GM12865 (cell line): ENCODE measurements at regions not wholly inside any gene's neighbourhood (a gene's known extent, or its start where the extent isn't known, plus 50 kb on each side); places are given as distances from the start of the nearest gene placed in this dataset.

Source experiments
- DNase-seq: peaks from one replicate; pipeline ENCODE4 v3.0.0; 2010; ENCODE audit warnings: low read depth
- H3K4me3 ChIP-seq: 2 replicates; pipeline ENCODE4 v1.5.1; 2011; ENCODE audit warnings: mild to moderate bottlenecking, low read depth, low read length, control low read depth
- TF ChIP-seq, protein P1 (sequence below): IDR thresholded peaks from 2 replicates; pipeline ENCODE4 v1.5.1; 2011; ENCODE audit warnings: low read length, control low read depth, low read depth, inconsistent platforms; ENCODE audit not compliant: insufficient read depth; ENCODE audit errors: missing control alignments

DNA sequence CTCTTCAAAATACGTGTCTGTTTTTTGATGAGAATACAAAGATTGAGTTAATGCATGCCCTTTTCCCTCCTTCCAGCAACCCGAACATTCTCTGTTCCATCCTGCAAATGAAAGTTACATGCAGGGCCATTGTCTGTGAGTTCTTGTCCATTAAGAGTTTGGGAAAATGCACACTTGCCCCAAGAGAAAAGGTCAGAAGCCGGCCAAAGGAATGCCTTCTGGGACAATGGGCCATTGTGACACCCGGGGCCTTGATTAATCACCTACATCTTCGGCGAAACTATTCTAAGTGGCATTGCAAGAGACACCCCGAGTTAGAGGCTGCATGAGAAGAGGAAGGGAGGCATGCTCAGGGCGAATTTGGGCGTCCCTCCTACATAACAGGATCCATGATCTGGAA is 73.7 kb upstream of the COPS8 start:
- TF ChIP-seq, protein P1, sequence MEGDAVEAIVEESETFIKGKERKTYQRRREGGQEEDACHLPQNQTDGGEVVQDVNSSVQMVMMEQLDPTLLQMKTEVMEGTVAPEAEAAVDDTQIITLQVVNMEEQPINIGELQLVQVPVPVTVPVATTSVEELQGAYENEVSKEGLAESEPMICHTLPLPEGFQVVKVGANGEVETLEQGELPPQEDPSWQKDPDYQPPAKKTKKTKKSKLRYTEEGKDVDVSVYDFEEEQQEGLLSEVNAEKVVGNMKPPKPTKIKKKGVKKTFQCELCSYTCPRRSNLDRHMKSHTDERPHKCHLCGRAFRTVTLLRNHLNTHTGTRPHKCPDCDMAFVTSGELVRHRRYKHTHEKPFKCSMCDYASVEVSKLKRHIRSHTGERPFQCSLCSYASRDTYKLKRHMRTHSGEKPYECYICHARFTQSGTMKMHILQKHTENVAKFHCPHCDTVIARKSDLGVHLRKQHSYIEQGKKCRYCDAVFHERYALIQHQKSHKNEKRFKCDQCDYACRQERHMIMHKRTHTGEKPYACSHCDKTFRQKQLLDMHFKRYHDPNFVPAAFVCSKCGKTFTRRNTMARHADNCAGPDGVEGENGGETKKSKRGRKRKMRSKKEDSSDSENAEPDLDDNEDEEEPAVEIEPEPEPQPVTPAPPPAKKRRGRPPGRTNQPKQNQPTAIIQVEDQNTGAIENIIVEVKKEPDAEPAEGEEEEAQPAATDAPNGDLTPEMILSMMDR = no peak
- DNase-seq = no peak
- H3K4me3 ChIP-seq = no peak overlapping the region

DNA sequence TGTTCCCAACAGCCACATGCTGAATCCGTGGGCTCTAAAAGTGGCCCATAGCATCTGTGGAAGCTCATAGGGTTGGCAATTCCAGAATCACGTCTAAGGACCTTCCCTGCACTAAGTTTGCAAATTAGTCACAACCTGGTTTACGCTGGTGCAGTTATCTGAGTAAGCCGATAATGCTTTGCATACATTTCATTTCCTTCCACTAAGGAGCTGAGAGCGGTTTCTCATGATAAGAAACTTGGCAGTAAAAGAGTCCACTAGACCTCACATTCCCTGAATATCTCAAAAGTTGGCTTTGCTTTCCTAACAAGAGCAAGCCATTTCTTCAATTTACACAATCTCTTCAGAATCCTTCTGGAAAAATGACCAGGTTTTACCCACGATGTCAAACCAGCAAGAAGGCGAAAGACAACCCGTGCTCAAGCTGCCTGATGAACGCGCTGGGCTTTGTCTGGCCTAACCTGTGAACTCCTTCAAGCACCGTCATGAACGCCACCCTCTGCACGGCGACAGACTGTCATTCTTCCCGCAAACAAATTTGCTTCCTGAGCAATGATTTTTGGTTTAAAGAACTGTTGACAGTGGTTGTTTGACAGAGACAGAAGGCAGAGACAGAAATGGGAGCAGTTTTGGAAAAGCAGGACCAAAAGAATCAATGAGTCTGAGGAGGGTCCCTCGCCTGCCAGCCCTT is 73.0 kb upstream of the COPS8 start:
- TF ChIP-seq, protein P1 = no peak
- no peak overlapping the region for H3K4me3 ChIP-seq
- DNase-seq = no peak

DNA sequence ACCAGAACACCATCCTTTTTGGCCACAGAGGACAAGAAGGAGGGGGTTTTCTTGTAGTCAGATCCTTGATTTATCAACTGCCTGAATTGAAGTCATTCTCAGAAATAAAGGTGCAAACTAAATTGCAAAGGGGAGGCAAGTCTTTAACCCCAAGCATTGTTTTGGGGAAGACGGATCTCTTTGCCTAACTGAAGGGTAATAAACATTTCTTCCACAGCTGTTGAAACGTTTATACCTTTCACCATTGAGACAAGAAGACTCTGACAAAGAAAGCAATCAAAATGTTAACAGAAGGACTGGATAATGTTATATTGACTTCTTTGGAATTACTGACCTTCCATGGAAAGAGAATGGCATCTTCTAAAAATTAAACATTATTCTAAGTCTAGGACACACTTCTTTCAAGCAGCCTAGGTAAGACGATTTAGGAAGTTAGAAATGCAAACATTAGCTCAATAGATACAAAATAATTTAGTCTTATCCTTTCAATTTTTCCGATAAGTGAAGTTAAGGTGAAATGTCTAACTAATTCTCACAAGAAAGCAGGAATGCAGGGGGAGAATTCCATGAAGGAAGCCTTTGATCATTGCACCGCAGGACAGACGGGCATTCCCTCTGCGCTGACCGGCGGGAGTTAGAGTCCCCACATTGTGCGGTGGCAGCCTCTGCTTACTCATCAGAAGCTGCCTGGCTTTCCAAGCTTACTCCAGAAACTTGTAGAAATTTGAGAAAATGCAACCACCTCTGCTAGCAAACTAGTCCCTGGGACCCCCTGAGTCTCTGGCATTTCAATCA is 69.4 kb upstream of the COPS8 start:
- H3K4me3 ChIP-seq = no peak overlapping the region
- DNase-seq = no peak
- TF ChIP-seq, protein P1 = no peak

DNA sequence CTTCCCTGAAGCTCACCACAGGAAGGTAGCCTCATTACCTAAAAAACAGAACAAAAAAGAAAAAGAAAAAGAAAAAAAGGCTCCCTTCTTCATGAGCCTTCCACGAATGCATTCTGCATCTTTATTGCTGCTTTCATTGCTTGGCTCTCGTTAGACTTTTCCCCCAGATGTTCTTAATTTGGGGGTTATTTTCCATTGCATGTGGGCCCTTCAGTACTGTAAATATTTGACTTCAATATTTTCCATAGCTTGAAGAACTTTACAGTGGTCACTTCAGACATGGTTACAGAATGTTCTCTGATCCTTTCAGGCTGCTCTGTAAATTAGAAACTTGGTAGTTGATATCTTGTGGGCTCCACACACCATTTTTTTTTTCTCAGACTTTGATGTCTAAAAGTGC is 65.6 kb upstream of the COPS8 start:
- no peak overlapping the region for H3K4me3 ChIP-seq
- DNase-seq = no peak
- TF ChIP-seq, protein P1 = no peak

DNA sequence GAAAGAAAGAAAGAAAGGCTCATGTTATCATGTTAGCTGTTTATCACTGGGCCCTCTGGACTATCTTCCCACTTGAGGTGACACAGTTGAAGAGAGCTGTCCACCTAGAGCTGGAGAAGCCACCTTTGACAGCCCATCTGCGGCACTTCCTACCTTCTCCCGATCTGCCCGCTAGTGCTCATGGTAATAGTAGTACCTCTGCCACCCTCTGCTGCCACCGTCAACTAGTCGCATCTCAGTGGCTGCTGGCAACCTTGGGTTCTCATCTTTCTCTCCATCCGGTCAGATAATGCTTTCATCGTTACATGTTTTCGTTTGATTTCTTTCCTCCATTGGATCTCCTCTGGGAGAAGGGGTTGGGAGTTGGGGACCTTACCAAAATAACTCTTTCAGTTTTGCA is 63.2 kb upstream of the COPS8 start:
- DNase-seq = no peak
- TF ChIP-seq, protein P1 = no peak
- H3K4me3 ChIP-seq = no peak overlapping the region

DNA sequence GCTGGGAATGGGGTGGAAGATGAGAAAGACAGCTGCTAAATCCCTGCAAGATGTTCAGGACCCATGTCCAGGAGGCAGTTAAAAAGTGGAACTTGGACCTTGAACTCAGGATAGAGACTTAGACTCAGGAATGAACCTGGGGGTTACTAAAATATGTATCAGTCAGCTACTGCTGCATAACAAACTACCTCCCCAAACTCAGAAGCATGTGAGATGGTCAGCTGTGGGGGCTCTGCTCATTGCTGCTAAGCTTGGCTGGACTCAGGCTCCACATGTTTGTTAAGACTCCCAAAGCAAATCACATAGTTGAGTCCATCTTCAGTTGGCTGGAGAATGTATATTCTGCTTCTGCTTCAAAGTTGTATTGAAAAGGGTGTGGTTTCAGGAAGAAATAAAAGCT is 61.4 kb upstream of the COPS8 start:
- DNase-seq = no peak
- TF ChIP-seq, protein P1 = no peak

More for the DNA sequence above, 61.4 kb upstream of the COPS8 start:
- no peak overlapping the region for H3K4me3 ChIP-seq
